HUES48 (cell line): ENCODE measurements at regions not wholly inside any gene's neighbourhood (a gene's known extent, or its start where the extent isn't known, plus 50 kb on each side); places are given as distances from the start of the nearest gene placed in this dataset.

ENCODE experiments used
- H3K27ac ChIP-seq: one replicate; pipeline ENCODE4 v1.7.0; 2013; ENCODE audit warnings: low read depth, low read length, inconsistent platforms
- H3K27me3 ChIP-seq: 2 replicates; pipeline ENCODE4 v1.6.1; 2013; ENCODE audit warnings: mild to moderate bottlenecking, low read length; ENCODE audit not compliant: control insufficient read depth, insufficient read depth
- H3K36me3 ChIP-seq: 2 replicates; pipeline ENCODE4 v1.6.1; 2013; ENCODE audit warnings: low read length; ENCODE audit not compliant: control insufficient read depth, insufficient read depth
- H3K4me1 ChIP-seq: 2 replicates; pipeline ENCODE4 v1.6.1; 2013; ENCODE audit warnings: mild to moderate bottlenecking, low read length; ENCODE audit not compliant: control insufficient read depth, insufficient read depth
- H3K4me3 ChIP-seq: 2 replicates; pipeline ENCODE4 v1.5.1; 2013; ENCODE audit warnings: mild to moderate bottlenecking, low read depth, low read length
- H3K9ac ChIP-seq: 2 replicates; pipeline ENCODE4 v1.6.1; 2013; ENCODE audit warnings: mild to moderate bottlenecking, low read depth, low read length, moderate library complexity
- H3K9me3 ChIP-seq: 2 replicates; pipeline ENCODE4 v1.6.1; 2013; ENCODE audit warnings: low read length; ENCODE audit not compliant: control insufficient read depth, insufficient read depth

- H3K9ac ChIP-seq = no peak overlapping the region
- H3K36me3 ChIP-seq = no peaks in the 10 kb centered on the region
- H3K4me3 ChIP-seq = no peak overlapping the region
- no peaks in the 10 kb centered on the region for H3K27me3 ChIP-seq
- no peaks in the 10 kb centered on the region for H3K9me3 ChIP-seq
- no peaks in the 10 kb centered on the region for H3K4me1 ChIP-seq
- no peak overlapping the region for H3K27ac ChIP-seq
These were observed 141.8 kb downstream of the SIM1 start for GRCh38 chr6:100322886-100323285.

DNA sequence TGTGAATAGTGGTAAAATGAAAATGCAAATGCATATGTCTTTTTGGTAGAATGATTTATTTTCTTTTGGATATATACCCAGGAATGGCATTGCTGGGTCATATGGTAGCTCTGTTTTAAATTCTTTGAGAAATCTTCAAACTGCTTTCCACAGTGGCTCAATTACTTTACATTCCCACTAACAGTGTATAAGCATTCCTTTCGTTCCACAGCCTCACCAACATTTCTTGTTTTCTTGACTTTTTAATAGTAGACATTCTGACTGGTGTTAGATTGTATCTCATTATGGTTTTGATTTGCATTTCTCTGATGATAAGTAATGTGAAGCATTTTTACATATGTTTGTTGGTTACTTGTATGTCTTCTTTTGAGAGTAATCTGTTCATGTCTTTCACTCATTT, 144.0 kb downstream of the SIM1 start:
- Histone ChIP-seq H3K36me3 (no peaks in the 10 kb centered on the region), H3K9me3 (no peaks in the 10 kb centered on the region), H3K4me1 (no peaks in the 10 kb centered on the region), H3K27ac (no peak overlapping the region), H3K4me3 (no peak overlapping the region), H3K9ac (no peak overlapping the region), H3K27me3 (no peaks in the 10 kb centered on the region)

DNA sequence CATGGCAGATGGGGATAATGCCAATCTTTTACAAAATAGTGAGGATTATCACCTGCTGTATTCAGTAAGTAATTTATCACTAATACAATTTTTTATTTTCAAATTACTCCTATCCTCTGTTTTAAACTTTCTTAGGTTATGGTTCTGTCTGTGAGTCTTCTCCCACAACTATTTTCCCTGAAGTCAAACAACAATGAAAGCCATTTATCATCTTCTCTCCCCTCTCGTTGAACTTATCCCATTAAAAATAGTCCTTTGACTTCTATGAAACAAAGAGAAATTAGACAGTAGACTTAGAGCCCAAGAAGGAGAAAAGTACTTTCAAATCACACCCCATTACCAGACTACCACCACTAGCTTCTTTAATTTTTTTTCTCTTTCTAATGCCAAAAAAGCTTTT, 147.7 kb downstream of the SIM1 start:
- H3K36me3 ChIP-seq = no peaks in the 10 kb centered on the region
- H3K4me1 ChIP-seq = no peaks in the 10 kb centered on the region
- H3K9ac ChIP-seq = no peak overlapping the region
- H3K27ac ChIP-seq = no peak overlapping the region
- H3K27me3 ChIP-seq = no peaks in the 10 kb centered on the region
- H3K9me3 ChIP-seq = no peaks in the 10 kb centered on the region
- H3K4me3 ChIP-seq = no peak overlapping the region

GRCh38 chr6:100314186-100314585, 150.5 kb downstream of the SIM1 start:
- Histone ChIP-seq H3K27ac (no peak overlapping the region), H3K4me1 (no peaks in the 10 kb centered on the region), H3K36me3 (no peaks in the 10 kb centered on the region), H3K27me3 (no peaks in the 10 kb centered on the region), H3K4me3 (no peak overlapping the region), H3K9me3 (no peaks in the 10 kb centered on the region), H3K9ac (no peak overlapping the region)

- H3K4me1 ChIP-seq = peaks cover 15% of the 10 kb centered on the region
- no peak overlapping the region for H3K27ac ChIP-seq
- H3K9me3 ChIP-seq = no peaks in the 10 kb centered on the region
- H3K4me3 ChIP-seq = no peak overlapping the region
- no peak overlapping the region for H3K9ac ChIP-seq
- H3K36me3 ChIP-seq = no peaks in the 10 kb centered on the region
- no peaks in the 10 kb centered on the region for H3K27me3 ChIP-seq
These were observed 152.9 kb downstream of the SIM1 start for GRCh38 chr6:100311707-100312251.

- no peak overlapping the region for H3K4me3 ChIP-seq
- H3K36me3 ChIP-seq = no peaks in the 10 kb centered on the region
- no peak overlapping the region for H3K27ac ChIP-seq
- H3K9ac ChIP-seq = no peak overlapping the region
- peaks cover 31% of the 10 kb centered on the region for H3K4me1 ChIP-seq
- H3K9me3 ChIP-seq = no peaks in the 10 kb centered on the region
- H3K27me3 ChIP-seq = no peaks in the 10 kb centered on the region
These were observed 155.5 kb downstream of the SIM1 start for GRCh38 chr6:100309174-100309573.

- H3K27me3 ChIP-seq = no peaks in the 10 kb centered on the region
- peaks cover 42% of the 10 kb centered on the region for H3K4me1 ChIP-seq
- no peak overlapping the region for H3K4me3 ChIP-seq
- H3K36me3 ChIP-seq = no peaks in the 10 kb centered on the region
- peak overlapping the region; percentile 84 for H3K27ac ChIP-seq
- no peak overlapping the region for H3K9ac ChIP-seq
- no peaks in the 10 kb centered on the region for H3K9me3 ChIP-seq
These were observed 157.2 kb downstream of the SIM1 start for GRCh38 chr6:100307561-100307960.

DNA sequence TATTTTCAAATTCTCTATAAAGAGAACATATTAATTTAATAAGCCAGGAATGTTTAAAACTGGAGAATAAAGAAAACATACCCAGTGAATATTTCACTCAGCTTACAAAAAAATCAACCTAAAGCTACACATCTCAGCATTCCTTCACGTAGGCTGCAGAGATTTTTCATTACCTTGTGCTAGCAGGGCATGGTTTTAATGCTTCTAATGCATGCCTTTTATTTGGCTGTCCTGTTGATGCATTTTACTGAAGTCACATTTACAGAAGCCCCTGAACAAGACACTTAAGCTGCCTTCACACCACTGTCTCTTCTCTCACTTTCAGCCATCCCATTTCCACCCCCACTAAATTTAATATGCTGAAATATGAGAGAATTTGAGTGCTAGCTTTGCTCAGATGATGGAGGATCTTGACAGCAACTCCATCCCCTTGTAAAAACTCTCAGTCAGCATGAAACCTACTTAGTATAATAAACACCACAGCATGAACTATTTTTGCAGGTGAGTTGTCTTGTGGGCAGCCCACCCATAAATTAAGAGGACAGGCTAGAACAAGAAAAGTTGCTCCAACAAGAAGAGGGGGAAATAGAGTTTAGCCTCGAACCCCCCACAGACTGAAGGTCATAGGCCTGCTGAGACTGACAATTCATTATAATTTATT, 159.4 kb downstream of the SIM1 start:
- Histone ChIP-seq H3K9ac (no peak overlapping the region), H3K36me3 (no peaks in the 10 kb centered on the region), H3K4me1 (peaks cover 56% of the 10 kb centered on the region), H3K27ac (no peak overlapping the region), H3K27me3 (no peaks in the 10 kb centered on the region), H3K9me3 (no peaks in the 10 kb centered on the region), H3K4me3 (no peak overlapping the region)

- no peak overlapping the region for H3K4me3 ChIP-seq
- H3K9me3 ChIP-seq = no peaks in the 10 kb centered on the region
- no peaks in the 10 kb centered on the region for H3K27me3 ChIP-seq
- peak overlapping the region; percentile 16 for H3K27ac ChIP-seq
- no peak overlapping the region for H3K9ac ChIP-seq
- no peaks in the 10 kb centered on the region for H3K36me3 ChIP-seq
- H3K4me1 ChIP-seq = peaks cover 56% of the 10 kb centered on the region
These were observed 160.1 kb downstream of the SIM1 start for GRCh38 chr6:100304575-100304974.

- no peak overlapping the region for H3K9ac ChIP-seq
These were observed 163.0 kb downstream of the SIM1 start for GRCh38 chr6:100301731-100302130.

DNA sequence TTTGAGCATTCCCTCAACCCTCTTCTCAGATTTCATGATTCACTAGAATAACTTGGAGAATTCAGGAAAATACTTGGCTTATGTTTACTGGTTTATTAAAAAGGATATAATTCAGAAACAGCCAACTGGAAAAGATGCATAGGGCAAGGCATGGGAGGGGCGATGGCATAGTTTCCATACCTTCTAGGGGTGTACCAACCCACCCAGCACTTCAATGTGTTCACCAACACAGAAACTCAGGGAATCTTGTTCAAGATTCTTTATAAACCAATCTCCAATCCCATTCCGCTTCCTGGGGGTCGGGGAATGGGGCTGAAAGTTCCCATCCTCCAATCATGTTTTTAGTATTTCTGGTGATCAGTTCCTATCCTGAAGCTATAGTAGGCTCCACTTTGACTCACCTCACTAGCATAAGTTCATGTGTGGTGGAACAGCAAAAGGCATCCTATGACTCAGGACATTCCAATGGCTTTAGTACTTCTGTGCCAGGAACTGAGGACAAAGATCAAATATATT, 164.4 kb downstream of the SIM1 start:
- Histone ChIP-seq H3K9ac (no peak overlapping the region), H3K9me3 (no peaks in the 10 kb centered on the region), H3K4me1 (peaks cover 35% of the 10 kb centered on the region), H3K27me3 (no peaks in the 10 kb centered on the region), H3K36me3 (no peaks in the 10 kb centered on the region), H3K4me3 (no peak overlapping the region), H3K27ac (peak overlapping the region; percentile 51)

More at GRCh38 chr6:100301731-100302130, 163.0 kb downstream of the SIM1 start:
- Histone ChIP-seq H3K9me3 (no peaks in the 10 kb centered on the region), H3K27me3 (no peaks in the 10 kb centered on the region), H3K4me3 (no peak overlapping the region), H3K27ac (no peak overlapping the region), H3K4me1 (peaks cover 44% of the 10 kb centered on the region), H3K36me3 (no peaks in the 10 kb centered on the region)
